H9 (cell line): ENCODE measurements at regions not wholly inside any gene's neighbourhood (a gene's known extent, or its start where the extent isn't known, plus 50 kb on each side); places are given as distances from the start of the nearest gene placed in this dataset.

Experiments
- DNase-seq: peaks from one replicate; pipeline ENCODE4 v3.0.0-alpha.2; 2017
- H2AFZ ChIP-seq: one replicate; pipeline ENCODE4 v1.6.1; 2013; ENCODE audit warnings: mild to moderate bottlenecking, low read length, control low read depth, moderate library complexity
- H2AK5ac ChIP-seq: 2 replicates; pipeline ENCODE4 v1.6.1; 2013; ENCODE audit warnings: low read length, control low read depth, mixed read lengths; ENCODE audit not compliant: insufficient read length
- H2BK120ac ChIP-seq: one replicate; pipeline ENCODE4 v1.6.1; 2013; ENCODE audit warnings: low read depth, mild to moderate bottlenecking, low read length, control low read depth, inconsistent platforms; ENCODE audit not compliant: poor library complexity, severe bottlenecking
- H2BK12ac ChIP-seq: 2 replicates; pipeline ENCODE4 v1.6.1; 2013; ENCODE audit warnings: low read length, control low read depth, mixed read lengths, low read depth; ENCODE audit not compliant: insufficient read length
- H2BK15ac ChIP-seq: 2 replicates; pipeline ENCODE4 v1.6.1; 2013; ENCODE audit warnings: low read depth, low read length, control low read depth
- H2BK20ac ChIP-seq: one replicate; pipeline ENCODE4 v1.6.1; 2013; ENCODE audit warnings: low read depth, mild to moderate bottlenecking, low read length, control low read depth, inconsistent platforms; ENCODE audit not compliant: poor library complexity, severe bottlenecking
- H2BK5ac ChIP-seq: 2 replicates; pipeline ENCODE4 v1.6.1; 2013; ENCODE audit warnings: low read length, control low read depth, mixed read lengths; ENCODE audit not compliant: insufficient read length
- H3K14ac ChIP-seq: 2 replicates; pipeline ENCODE4 v1.6.1; 2013; ENCODE audit warnings: low read length, control low read depth; ENCODE audit not compliant: insufficient read depth
- H3K18ac ChIP-seq: 2 replicates; pipeline ENCODE4 v1.6.1; 2013; ENCODE audit warnings: low read depth, mild to moderate bottlenecking, mixed read lengths, low read length, control low read depth; ENCODE audit not compliant: insufficient read length
- H3K23ac ChIP-seq: 2 replicates; pipeline ENCODE4 v1.6.1; 2013; ENCODE audit warnings: low read length, control low read depth, mixed read lengths, low read depth; ENCODE audit not compliant: insufficient read length
- H3K23me2 ChIP-seq: 2 replicates; pipeline ENCODE4 v1.6.1; 2013; ENCODE audit warnings: low read depth, mild to moderate bottlenecking, mixed read lengths, low read length, control low read depth; ENCODE audit not compliant: insufficient read length, poor library complexity, severe bottlenecking
- H3K27ac ChIP-seq: 2 replicates; pipeline ENCODE4 v1.5.1; 2013; ENCODE audit warnings: low read length, control low read depth, mixed read lengths, low read depth; ENCODE audit not compliant: insufficient read length
- H3K27me3 ChIP-seq: 2 replicates; pipeline ENCODE4 v1.6.1; 2013; ENCODE audit warnings: low read length, control low read depth, inconsistent platforms; ENCODE audit not compliant: insufficient read depth
- H3K4ac ChIP-seq: 2 replicates; pipeline ENCODE4 v1.6.1; 2013; ENCODE audit warnings: low read depth, mild to moderate bottlenecking, control low read depth, inconsistent platforms, low read length, moderate library complexity
- H3K4me1 ChIP-seq: 2 replicates; pipeline ENCODE4 v1.6.1; 2013; ENCODE audit warnings: low read length, control low read depth, inconsistent platforms; ENCODE audit not compliant: insufficient read depth
- H3K4me2 ChIP-seq: 2 replicates; pipeline ENCODE4 v1.6.1; 2013; ENCODE audit warnings: low read length, control low read depth, mixed read lengths; ENCODE audit not compliant: insufficient read length, insufficient read depth
- H3K56ac ChIP-seq: 2 replicates; pipeline ENCODE4 v1.6.1; 2013; ENCODE audit warnings: low read depth, mild to moderate bottlenecking, mixed read lengths, low read length, control low read depth; ENCODE audit not compliant: insufficient read length
- H3K79me1 ChIP-seq: 2 replicates; pipeline ENCODE4 v1.6.1; 2013; ENCODE audit warnings: low read depth, mild to moderate bottlenecking, moderate library complexity, low read length, control low read depth, inconsistent platforms; ENCODE audit not compliant: insufficient read depth, poor library complexity, severe bottlenecking
- H3K79me2 ChIP-seq: 2 replicates; pipeline ENCODE4 v1.6.1; 2013; ENCODE audit warnings: low read length, control low read depth, inconsistent platforms; ENCODE audit not compliant: insufficient read depth
- H3K9ac ChIP-seq: 2 replicates; pipeline ENCODE4 v1.6.1; 2013; ENCODE audit warnings: low read length, control low read depth, mixed read lengths; ENCODE audit not compliant: insufficient read length; ENCODE audit errors: extremely low read depth
- H3K9me3 ChIP-seq: one replicate; pipeline ENCODE4 v1.6.1; 2013; ENCODE audit warnings: low read depth, low read length, inconsistent platforms; ENCODE audit not compliant: control insufficient read depth
- H3T11ph ChIP-seq: one replicate; pipeline ENCODE4 v1.6.1; 2013; ENCODE audit warnings: mild to moderate bottlenecking, low read length, control low read depth, inconsistent platforms
- H4K20me1 ChIP-seq: one replicate; pipeline ENCODE4 v1.6.1; 2013; ENCODE audit not compliant: control insufficient read depth, insufficient read length, insufficient read depth
- H4K5ac ChIP-seq: 2 replicates; pipeline ENCODE4 v1.6.1; 2013; ENCODE audit warnings: low read depth, mild to moderate bottlenecking, mixed read lengths, low read length, control low read depth; ENCODE audit not compliant: insufficient read length
- H4K8ac ChIP-seq: replicated peaks from 2 replicates; pipeline ENCODE4 v1.6.1; 2013; ENCODE audit warnings: low read length, control low read depth, mixed read lengths, low read depth; ENCODE audit not compliant: insufficient read length
- H4K91ac ChIP-seq: 2 replicates; pipeline ENCODE4 v1.6.1; 2013; ENCODE audit warnings: low read depth, mild to moderate bottlenecking, moderate library complexity, mixed read lengths, low read length, control low read depth; ENCODE audit not compliant: insufficient read length
- H3K27ac Mint-ChIP-seq, 3 experiments: 2 replicates in 2 of 3; 3 replicates in 1 of 3; pipeline ENCODE4 v1.8.0; 2020 to 2021; ENCODE audit warnings: mixed read lengths in 3 of 3, mild to moderate bottlenecking in 1 of 3, moderate library complexity in 1 of 3
- H3K27me3 Mint-ChIP-seq: 2 replicates; pipeline ENCODE4 v1.8.0; 2021; ENCODE audit warnings: low read depth, mild to moderate bottlenecking, moderate library complexity, mixed read lengths
- H3K36me3 Mint-ChIP-seq, 3 experiments: 2 replicates in 2 of 3; 3 replicates in 1 of 3; pipeline ENCODE4 v1.8.0; 2020 to 2021; ENCODE audit warnings: low read depth in 3 of 3, mixed read lengths in 3 of 3; ENCODE audit not compliant: insufficient read depth in 1 of 3
- H3K4me1 Mint-ChIP-seq, 2 experiments: 2 replicates each; pipeline ENCODE4 v1.8.0; 2020; ENCODE audit warnings: mixed read lengths in 2 of 2
- H3K4me3 Mint-ChIP-seq, 2 experiments: 2 replicates in 1 of 2; 3 replicates in 1 of 2; pipeline ENCODE4 v1.8.0; 2020 to 2021; ENCODE audit warnings: mild to moderate bottlenecking in 2 of 2, mixed read lengths in 2 of 2, moderate library complexity in 1 of 2
- H3K9me3 Mint-ChIP-seq, 2 experiments: 2 replicates in 1 of 2; 3 replicates in 1 of 2; pipeline ENCODE4 v1.8.0; 2020; ENCODE audit warnings: mild to moderate bottlenecking in 2 of 2, mixed read lengths in 2 of 2, moderate library complexity in 1 of 2
- CTCF ChIP-seq: fragments of 200-600 bp; sonication (generic); conservative IDR thresholded peaks from 3 replicates; pipeline ENCODE4 v1.8.0; 2021; ENCODE audit warnings: antibody characterized with exemption, mild to moderate bottlenecking
- WGBS: extraction: QIAGEN DNeasy Blood & Tissue Kit; methylation state at CpG from one replicate; pipeline ENCODE4 v1.1.7; 2013; ENCODE audit warnings: missing lambda C conversion rate, low lambda C conversion rate, mixed read lengths; ENCODE audit not compliant: insufficient read length; ENCODE audit errors: extremely low coverage; 5-methylcytosine and 5-hydroxymethylcytosine counted together

GRCh38 chr1:4946343-4946742 lies 291.9 kb downstream of the AJAP1 start:
- Mint-ChIP-seq H3K9me3 (peaks cover 0 to 3% of the 10 kb centered on the region in 2 experiments; a peak in 2 of 5 replicates), H3K4me3 (no peak overlapping the region), H3K27me3 (peaks cover 9% of the 10 kb centered on the region), H3K4me1 (no peaks in the 10 kb centered on the region), H3K36me3 (no peaks in the 10 kb centered on the region; a peak in 1 of 7 replicates), H3K27ac (no peak overlapping the region)
- no peak overlapping the region for H4K5ac ChIP-seq
- no peaks in the 10 kb centered on the region for H3K79me2 ChIP-seq
- H2BK12ac ChIP-seq, result no peak overlapping the region
- H4K8ac ChIP-seq, result no peak overlapping the region
- H3K27ac ChIP-seq, result no peak overlapping the region
- WGBS, result no CpG with 5 or more reads among the region's 5 CpGs
- H2BK20ac ChIP-seq, result no peak overlapping the region
- no peak overlapping the region for H3K14ac ChIP-seq
- H3K4me1 ChIP-seq, result no peaks in the 10 kb centered on the region
- no peak overlapping the region for H4K91ac ChIP-seq
- no peak overlapping the region for H2BK15ac ChIP-seq
- H3K9me3 ChIP-seq, result no peaks in the 10 kb centered on the region
- no peak for TF ChIP-seq CTCF
- no peak overlapping the region for H2BK120ac ChIP-seq
- no peak overlapping the region for H3K4me2 ChIP-seq
- no peak overlapping the region for H2AFZ ChIP-seq
- no peaks in the 10 kb centered on the region for H3K27me3 ChIP-seq
- no peaks in the 10 kb centered on the region for H3K23me2 ChIP-seq
- H2AK5ac ChIP-seq, result no peak overlapping the region
- no peak overlapping the region for H2BK5ac ChIP-seq
- H3K56ac ChIP-seq, result no peak overlapping the region
- H3T11ph ChIP-seq, result no peak overlapping the region
- H3K79me1 ChIP-seq, result no peaks in the 10 kb centered on the region
- no peak for DNase-seq
- no peak overlapping the region for H3K9ac ChIP-seq
- H3K23ac ChIP-seq, result no peak overlapping the region
- H3K4ac ChIP-seq, result no peak overlapping the region
- H3K18ac ChIP-seq, result no peak overlapping the region
- no peaks in the 10 kb centered on the region for H4K20me1 ChIP-seq
